Activated CD4-positive, alpha-beta T cell treated with anti-CD3 and anti-CD28 coated beads, Interleukin-2, Interleukin-4, amounts not matched to agents 100 ng/mL and 50 ng/mL, durations not matched to agents 16 hours and 8 hours (primary cell): ENCODE measurements at regions not wholly inside any gene's neighbourhood (a gene's known extent, or its start where the extent isn't known, plus 50 kb on each side); places are given as distances from the start of the nearest gene placed in this dataset.
"Not testable (repeated sequence)": the region's sequence is repeated elsewhere in the genome, so short reads cannot be mapped to it uniquely, and the experiment has no call there.

Source experiments
- DNase-seq: peaks from one replicate; pipeline ENCODE4 v3.0.0-alpha.2; 2020; ENCODE audit warnings: low spot score

DNA sequence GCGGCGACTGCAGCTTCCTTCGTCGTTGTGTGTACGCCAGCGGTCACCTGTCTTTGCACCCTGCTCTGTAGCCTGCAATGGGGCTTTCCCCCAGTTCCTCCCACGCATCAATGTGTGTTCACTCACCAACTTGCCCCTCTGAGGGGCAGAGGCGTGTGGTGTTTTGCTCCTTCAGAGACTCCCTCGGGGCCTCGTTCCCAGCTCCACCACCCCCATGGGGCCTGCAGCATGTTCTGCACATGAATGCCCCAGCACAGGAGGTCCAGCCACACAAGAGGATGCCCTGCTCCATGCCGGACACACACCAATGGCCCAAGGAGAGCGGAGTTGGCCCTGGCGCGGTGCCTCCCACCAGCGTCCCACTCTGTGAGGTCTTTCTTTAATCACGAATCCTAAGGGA, 196.8 kb downstream of the BANP start:
- DNase-seq: not testable (repeated sequence)

DNA sequence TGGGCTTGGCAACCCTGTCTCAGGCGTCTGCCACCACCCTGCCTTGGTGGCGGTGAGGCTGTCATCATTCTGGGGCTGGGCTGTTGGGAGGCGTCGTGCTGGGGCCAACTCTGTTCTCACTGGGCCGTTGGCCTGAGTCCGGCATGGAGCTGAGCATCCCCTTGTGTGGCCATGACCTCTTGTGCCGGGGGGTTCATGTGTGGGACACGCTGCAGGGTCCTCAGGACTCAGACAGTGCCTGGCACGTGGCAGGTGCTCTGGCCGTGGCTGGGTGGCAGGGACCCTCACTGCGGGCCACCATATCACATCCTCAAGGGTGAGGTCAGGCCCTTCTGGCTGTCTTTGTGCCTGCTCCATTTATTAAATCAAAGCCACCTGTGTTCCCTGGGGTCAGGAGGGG, 197.4 kb downstream of the BANP start:
- DNase-seq: not testable (repeated sequence)

DNA sequence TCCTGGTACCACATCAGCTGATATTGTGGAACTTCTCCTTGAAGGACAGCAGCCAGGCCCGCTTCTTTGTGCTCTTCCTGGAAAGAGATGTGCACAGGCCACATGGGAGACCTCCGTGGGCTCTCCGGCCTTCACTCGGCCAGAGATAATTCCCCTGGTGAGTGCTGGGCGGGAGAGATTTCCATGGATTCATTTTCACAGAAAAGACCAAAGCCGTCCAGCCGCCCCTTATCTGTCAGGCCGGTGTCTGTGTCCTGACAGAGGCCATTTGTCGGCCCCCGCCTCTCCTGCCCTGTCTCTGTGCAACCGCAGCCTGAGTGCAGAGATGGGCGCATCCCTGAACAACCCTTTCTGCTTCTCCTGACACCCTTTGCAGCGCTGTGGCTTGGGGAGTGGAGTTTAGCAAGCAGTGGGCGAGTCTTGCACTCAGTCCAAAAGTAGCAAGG, 197.9 kb downstream of the BANP start:
- DNase-seq: not testable (repeated sequence)

DNA sequence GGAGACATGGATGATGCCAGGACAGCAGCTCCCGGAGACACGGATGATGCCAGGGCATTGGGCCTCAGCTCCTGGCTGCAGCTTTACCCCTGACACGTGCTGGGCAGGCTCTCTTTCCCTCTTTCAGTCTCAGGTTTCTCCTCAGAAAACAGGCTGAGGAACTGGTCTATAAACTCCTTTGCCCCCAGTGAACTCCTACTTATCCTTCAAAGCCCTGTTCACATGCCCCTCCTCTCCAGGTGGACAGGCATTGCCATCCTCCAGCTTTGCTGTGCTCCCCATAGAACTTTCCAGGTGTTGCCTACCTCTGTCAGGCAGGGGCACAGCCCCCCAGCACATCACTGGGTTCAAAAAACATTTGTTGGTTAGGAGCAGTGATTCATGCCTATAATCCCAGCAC, 198.4 kb downstream of the BANP start:
- not testable (repeated sequence) for DNase-seq

DNA sequence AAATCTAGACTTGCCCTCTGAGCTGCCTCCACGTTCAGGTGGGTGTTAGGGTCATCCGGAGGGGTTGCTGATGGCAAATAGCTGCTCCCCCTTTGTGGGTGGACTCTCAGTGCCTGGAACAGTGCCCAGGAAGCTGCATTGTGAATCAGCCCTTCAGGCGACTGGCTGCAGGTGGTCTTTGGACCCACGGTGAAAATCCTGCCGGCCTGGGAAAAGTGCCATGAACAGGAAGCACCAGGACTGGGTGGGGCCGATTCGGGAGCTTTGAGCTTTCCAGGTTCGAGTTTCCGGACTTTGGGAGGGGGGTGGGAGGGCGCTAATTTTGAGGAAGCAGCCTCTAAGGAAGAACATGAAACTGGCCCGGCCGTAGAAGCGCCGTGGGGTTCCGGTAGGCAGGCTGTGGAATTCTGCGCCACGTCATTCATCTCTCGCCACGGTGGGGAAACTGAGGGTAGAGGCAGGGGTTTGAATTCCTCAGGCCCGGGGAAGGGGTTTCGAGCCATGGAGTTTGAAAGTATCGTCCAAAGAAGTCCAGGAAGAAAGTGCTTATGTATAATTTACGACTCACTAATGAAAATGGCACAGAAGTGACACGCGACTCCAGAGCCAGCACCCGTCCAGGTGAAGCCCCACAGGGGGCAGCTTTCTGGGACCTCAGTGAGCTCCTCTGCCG, 199.4 kb downstream of the BANP start:
- DNase-seq: not testable (repeated sequence)

DNA sequence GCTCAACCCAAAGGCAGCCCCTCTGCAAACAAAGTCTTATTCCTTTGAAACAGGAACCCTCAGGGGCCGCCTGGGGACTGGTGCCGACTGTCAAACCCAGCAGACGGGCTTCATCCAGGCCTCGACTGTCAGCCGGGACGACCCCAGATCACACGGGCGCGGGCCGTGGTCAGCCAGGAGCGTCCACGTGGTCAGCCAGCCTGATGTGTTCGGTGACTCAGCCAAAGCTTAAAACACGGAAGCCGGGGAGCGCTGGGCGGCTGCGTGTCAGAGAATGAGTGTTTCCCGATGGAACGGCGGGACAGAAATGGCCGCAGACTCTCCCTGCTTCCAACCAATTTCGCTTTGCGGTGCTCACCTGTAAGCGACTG, 199.9 kb downstream of the BANP start:
- not testable (repeated sequence) for DNase-seq

DNA sequence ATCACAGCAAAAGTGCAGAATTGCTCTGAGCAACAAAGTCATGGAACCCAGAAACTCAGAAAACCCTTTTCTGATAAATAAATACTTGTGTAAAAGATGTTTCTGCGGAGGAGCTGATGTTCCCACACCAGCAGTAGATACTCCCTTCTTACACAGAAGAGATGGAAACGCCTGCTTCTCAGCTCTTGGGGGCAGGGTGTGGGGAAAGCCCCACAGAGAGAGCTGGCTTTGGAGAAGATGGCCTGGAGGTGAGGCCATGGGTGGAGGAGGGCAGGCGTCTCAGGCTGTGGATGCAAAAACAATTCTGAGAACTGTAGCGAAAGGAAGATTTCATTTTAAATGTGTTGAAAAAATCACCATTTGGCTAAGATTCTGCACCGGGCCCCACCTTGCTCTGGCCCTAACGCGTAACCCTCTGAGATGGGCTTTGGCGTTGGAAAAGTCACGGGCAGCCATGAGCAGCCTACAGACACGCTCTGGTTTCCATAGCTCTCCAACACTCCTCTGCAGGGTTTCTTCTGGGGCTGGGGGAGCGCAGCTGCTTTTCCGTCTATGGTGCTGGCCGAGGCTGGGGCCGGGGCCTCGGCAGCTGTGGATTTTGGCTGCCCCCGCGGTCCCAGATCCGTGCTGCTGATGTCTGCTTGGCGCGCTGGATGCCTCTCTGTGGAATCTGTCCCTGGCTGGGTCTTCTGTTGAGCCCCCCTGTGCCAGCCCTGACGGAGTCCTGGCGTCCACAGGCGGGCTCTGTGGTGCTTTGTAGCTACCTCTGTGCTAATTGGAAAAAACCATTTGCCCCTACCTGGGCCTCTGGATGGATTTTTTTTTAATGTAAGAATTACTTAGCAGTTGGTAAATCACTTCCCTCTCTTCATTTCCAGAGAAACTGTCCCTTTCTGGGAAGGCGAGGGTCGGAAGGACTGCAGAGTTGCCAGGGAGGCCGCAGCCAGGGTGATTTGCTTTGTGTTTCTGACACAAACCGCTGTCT, 200.9 kb downstream of the BANP start:
- not testable (repeated sequence) for DNase-seq

DNA sequence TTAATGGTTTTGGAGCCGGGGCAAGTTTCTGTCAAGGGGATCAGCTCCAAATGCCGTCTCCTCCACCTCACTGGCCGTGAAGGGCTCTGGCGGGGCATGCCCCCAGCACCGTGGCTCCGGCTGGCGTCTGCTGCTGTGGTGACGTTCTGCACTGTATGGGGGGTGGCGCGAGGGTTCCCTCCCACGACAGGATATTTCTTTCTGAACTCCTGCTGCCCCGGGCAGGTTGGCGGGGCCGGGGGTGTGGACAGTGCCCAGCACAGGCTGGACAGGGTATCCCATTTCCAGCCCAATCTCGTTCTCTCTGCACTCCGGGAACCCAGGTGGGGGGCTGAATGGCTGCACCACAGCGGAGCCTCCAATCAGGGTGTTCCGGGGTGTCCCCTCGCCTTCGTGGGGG, 201.6 kb downstream of the BANP start:
- not testable (repeated sequence) for DNase-seq

DNA sequence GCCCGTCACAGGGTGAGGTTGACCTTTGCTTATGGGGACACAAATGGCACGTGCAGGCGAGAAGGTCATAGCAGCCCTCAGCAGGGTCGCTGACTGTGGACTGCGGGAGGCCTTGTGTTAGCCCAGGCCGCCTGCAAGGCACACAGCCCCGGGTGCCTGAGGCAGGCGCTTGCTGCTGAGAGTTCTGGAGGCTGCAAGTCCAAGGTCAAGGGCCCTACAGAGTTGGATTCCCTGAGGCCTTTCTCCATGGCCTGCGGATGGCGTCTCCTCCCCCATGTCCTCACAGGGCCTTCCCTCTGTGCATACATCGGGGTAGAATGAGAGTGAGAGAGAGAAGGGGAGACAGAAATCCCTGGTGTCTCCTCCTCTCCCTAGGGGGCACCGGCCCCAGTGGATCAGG, 202.3 kb downstream of the BANP start:
- not testable (repeated sequence) for DNase-seq

DNA sequence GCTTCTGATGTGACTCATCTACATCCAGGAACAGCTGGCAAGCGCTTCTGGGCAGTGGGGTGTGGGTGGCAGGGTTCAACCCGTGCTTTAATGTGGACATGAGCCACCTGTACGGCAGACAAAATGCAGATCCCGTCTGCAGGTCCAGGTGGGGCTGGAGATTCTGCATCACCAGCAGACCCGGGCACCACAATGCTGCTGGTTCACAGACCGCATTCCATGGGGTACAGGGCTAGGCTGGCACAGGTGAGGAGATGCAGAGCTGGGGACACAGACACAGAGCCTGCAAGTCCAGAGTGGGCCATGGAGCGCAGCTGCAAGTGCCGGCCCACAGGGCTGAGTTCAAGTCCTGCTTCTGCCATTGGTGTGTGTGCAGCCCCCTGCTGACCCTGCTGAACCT, 203.7 kb downstream of the BANP start:
- not testable (repeated sequence) for DNase-seq

DNA sequence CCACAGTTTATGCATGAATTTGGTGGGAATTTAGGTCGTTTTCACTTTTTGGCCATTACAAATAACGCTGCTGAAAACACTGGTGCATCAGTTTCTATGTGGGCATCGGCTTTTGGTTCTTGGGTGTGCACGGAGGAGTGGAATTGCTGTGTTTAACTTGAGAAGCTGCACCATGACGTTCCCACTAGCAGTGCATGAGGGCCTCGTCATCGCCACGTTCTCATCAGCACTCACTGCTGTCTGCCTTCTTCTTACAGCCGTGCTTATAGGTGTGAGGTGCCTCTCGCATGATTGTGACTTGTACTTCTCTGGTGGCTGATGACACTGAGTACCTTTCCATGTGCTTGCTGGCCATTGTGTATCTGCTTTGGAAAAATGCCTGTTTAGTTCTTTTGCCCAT, 204.4 kb downstream of the BANP start:
- not testable (repeated sequence) for DNase-seq

DNA sequence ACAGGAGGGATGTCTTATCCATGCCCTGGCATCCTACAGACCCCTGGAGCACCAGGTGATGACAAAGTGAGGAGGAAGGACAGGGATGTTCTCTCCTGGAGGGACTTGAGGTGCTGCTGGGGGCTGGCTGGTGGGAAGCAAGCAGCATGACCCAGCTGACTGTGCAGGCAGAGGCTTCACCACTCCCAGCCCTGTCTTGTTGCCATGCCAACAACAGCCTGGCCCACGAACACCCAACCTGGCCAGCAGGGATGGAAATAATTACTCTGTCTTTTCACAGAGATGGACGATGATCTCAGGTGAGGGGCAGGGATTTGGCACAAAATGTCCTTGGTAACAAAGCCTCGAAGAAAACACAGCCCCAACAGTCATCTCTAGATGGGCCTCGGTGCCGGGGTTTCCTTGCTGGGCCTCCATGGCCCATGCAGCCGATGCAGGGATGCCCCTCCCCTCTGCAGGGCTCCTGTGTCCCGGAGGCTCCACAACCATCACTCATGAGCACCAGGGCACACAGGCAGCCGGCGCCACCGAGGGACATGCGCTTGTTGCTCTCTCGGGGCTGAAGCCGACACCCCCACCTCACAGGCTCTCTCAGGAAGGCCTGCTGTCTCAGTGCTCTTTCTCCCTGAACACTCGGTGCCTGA, 205.5 kb downstream of the BANP start:
- DNase-seq: not testable (repeated sequence)

DNA sequence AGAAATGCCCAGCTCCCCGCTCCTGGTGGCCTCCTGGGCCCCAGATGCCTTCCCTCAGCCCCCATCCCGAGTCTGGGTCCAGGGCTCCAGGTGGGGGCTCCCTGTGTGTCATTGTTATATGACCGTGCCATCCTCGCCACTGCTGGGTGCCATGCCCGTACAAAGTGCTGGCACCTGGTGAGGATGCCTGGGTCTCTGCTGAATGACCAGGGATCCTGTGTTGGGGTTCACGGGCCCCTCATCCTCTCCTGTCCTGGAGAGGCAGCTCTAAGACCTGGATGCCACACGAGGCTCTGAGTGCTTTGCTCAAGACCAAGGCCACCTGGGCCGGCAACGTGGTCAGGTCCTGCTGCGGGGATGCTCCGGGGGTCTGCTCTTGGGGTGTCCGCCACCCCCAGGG, 206.5 kb downstream of the BANP start:
- not testable (repeated sequence) for DNase-seq

DNA sequence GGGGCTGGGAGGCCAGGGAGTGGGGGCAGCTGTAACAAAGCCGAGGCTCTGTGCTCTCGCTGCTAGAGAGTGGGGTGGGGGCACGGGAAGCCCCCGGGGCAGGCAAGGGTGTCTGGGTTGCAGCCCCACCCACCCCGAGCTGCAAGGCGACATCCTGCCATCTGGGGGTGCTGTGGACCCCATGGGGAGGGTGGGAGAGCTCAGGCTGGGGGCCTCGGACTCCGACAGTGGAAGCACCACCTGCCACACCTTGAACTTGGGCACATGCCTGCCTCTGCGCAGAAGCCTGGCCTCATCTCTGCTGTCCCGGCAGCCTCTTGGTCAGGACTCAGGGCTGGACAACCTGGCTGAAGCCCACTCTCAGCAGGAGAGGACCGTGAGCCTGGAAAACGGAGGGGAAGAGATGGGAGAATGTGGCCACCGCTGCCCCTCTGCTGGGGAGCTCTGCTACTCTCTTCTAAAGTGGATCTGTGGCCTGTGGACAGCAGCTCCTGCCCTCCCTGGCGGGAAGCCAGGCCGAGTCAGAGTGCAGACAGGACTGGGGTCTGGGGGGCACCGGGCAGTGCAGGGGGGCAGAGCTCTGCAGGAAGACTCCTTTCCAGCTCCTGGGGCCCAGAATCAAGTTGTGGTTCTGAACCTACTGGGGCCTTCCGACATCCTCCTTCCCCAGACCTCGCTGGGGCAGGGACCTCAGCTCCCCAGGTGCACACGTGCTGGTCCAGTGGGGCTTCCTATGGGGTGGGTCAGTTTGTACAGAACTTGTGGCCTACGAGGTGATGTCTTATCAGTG, 207.2 kb downstream of the BANP start:
- DNase-seq: not testable (repeated sequence)

DNA sequence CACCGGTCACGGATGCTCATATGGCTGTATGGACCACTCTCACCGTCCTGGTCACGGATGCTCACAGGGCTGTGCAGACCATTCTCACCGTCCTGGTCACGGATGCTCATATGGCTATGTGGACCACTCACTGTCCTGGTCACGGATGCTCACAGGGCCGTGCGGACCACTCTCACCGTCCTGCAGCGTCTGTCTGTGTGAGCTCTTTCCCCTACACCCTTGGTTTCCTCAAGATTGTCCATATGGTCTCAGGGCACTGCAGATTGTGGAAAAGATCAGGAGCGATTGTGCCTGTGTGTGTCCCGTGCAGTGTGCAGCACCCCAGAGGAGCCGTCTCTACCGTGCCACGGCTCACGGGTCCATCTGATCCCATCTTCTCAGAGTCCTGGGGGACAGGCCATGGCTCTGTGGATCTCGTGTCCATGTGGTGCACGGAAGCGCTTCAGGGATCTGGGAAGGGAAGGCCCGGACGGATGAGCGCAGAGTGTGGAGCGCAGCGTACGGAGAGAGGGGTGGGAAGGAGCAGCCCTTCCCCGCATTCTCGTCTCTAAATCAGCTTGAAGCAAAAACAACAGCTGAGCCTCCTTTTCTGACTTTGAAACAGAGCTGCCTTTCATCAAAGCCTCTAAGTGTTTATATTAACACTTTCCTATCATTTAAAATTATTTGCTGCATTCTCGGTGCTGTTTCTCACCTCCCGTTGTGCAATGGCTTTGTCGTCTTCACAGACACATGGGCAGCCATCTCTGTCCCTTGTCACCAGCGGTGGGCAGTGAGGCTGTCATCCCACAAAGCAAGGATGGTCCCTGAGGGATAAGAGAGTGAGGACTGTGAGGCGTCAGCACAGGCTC, 208.0 kb downstream of the BANP start:
- not testable (repeated sequence) for DNase-seq

DNA sequence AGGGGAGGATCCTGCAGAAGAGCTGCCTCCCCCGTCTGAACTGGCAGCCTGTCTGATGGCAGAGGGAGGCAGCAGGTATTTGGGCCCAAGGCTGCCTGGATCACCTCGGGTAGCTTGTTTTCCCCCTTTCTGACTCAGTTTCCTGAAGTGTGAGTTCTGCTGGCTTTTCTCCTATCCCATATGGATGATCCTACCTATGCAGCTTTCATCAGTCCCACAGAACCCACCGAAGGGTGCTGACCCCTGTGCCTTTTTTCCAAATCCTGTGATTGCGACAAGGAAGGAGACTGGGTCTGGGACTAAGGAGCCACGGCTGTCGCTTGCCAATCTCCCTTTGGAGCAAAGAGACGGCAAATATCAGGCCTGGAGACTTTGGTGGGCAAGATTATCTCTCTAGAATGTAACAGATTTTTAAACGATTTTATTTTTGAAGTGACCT, 208.7 kb downstream of the BANP start:
- not testable (repeated sequence) for DNase-seq

DNA sequence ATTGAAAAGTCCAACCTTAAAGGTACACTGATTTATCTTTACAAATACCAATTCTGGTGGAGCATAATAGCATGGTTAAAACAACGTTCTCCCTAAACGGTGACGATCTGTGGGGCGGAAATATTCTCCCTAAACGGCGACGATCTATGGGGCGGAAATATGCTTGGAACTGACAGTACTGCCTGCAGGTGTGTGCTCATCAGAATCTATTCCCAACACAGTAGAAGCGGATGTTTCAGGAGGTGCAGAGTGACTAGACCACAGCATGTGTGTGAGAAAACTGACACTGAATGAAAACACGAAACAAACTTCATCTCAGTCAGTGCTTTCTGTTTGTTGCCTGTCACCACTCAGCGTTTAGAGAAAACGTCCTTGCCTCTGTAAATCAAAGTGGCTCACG, 210.0 kb downstream of the BANP start:
- not testable (repeated sequence) for DNase-seq

DNA sequence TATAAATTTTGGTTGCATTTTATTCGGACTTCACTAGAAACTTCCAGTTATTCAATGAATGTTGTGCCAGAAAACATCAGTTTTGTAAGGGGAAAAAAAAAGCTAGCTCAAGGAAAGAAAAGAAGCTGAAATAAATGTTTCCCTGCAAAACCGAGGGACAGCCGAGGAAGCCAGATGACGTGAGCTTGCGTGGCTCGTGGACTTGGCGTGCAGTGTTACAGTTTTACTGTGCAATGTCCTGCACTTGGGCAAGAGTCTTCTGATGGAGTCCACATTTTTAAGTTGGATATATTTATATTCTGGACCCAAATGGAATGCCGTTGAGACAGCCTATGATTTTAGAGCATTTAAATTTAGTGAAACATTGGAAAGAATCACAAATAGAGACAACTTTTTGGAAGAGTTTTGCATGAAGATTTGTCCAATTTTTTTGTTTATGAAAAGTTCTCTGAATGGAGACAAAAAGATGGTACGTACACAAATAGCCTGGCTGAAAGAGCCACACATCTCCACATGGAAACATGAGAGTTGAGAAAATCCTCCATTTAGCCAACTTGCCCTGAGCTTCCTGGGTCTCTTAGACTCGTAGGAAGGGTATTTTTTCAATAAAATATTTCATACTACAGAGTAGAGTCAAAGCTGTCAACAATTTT, 210.5 kb downstream of the BANP start:
- not testable (repeated sequence) for DNase-seq

DNA sequence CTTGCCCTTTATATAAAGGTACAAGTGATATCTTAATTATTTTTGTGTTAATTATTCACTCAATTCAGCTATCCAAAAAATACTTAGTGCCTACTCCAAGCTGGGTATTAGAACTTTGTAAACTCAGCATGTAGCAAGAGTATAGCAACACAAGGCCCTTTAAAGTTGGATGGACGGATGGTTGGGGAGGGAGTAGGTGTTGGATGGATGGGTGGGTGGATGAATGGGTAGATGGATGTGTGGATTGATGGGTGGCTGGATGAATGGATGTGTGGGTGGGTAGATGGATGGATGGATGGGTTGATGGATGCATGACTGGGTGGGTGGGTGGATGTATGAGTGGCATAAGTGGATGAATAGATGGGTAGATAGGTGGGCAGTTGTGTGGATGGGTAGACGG, 211.5 kb downstream of the BANP start:
- not testable (repeated sequence) for DNase-seq
